ENCODE measurements at regions not wholly inside any gene's neighbourhood (a gene's known extent, or its start where the extent isn't known, plus 50 kb on each side); places are given as distances from the start of the nearest gene placed in this dataset.
"Not testable (repeated sequence)": the region's sequence is repeated elsewhere in the genome, so short reads cannot be mapped to it uniquely, and the experiment has no call there.

DNA sequence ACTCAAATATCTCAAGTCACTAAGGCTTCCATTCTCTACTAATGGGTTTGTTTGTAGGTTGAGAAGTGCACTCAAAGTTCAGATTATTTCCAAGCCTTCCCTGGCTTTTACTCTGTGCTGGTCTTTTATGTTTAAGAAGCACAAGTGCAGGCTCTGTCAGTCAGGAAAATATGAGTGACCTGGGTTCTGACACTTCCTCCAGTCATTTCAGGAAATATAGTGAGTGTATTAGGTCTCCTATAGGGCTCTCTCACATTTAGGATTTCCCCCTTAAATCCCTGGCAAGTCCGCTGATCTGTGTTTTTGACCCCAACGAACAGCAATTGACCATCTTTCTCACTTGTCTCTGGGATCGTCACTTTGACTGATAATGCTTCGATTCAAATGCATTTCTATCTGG is 210.2 kb downstream of the ARPP21 start:
- DNase-seq (ENCODE audit: low spot score), result no peak

GRCh38 chr3:35849963-35850362 is 210.6 kb downstream of the ARPP21 start:
- no peak for DNase-seq (ENCODE audit: low spot score)

DNA sequence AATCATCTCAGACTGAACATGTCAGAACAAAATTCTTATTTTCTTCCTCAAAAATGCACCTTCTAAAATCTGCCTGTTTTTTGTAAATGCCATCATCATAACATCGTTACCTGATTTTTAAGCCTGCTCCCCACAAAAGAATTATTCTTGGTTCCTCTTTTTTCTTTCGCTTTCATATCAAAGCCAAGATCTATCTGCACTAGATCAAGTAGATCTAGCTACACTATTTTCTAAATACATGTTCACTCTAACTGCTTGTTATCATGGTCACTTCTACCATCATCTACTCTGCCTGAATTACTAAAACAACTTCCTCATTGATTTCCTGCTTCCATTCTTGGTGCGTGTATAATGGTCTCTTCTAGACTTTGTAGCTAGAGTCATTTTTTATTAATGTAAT is 217.7 kb downstream of the ARPP21 start:
- DNase-seq (ENCODE audit: low spot score), result no peak

DNA sequence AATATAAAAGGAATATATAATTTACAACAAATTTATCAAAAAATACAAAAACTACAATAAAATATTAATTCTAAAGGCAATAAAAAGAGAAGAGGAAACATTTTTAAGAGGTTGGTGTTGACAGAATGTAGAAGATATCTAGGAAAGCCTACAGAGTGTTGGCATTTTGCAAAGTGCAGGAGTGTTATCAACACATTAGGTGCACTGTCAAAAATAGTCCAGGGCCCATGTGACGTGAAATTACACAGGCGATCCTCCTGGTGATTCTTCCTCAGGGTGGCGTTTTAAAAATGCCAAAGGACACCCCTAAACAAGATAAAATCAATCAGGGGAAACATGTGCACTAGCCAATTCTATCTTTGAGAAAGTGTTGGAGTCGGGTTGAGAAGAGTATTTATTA is 222.7 kb downstream of the ARPP21 start:
- DNase-seq (ENCODE audit: low spot score), result no peak

DNA sequence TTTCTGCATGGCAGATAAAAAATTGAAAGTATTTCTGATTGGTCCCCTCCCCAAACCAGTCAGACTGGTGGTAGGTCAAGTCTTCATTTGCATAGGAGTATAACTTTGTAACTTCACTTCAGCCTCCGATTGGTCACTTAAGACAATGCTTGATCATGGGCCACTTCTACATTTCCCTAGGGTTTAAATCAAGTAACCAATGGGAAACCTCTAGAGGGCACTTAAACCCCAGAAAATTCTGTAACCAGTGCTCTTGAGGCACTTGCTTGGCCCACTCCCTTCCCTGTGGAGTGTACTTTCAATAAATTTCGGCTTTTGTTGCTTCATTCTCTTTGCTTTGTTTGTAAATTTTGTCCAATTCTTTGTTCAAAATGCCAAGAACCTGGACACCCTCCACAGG is 225.5 kb downstream of the ARPP21 start:
- no peak for DNase-seq (ENCODE audit: low spot score)

DNA sequence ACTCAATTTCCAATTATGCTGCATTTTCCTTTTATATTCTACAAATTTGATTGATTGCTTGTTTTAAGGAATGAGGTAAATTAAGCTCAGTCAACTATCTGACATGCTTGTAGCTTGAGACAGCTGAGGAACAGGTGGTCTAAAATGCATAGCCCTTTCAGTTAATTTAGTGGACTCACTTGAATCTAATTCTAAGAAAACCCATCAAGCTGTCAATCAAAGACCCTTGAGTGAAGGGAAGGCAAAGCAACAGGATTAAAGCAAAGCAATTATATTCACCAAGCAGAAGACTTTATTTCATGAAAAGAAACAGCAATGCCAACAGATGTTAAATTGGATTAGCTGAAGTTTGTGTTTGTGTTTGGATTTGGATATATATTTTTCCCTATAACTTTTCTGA is 228.5 kb downstream of the ARPP21 start:
- DNase-seq (ENCODE audit: low spot score), result no peak

- DNase-seq (ENCODE audit: low spot score), result no peak
Observed at GRCh38 chr3:35871009-35871408, 231.7 kb downstream of the ARPP21 start.

GRCh38 chr3:35883929-35884328 is 244.6 kb downstream of the ARPP21 start:
- no peak for DNase-seq (ENCODE audit: low spot score)

- DNase-seq (ENCODE audit: low spot score), result no peak
Observed at GRCh38 chr3:35894735-35895134, 255.4 kb downstream of the ARPP21 start.

GRCh38 chr3:35899245-35899644 is 259.9 kb downstream of the ARPP21 start:
- no peak for DNase-seq (ENCODE audit: low spot score)

DNA sequence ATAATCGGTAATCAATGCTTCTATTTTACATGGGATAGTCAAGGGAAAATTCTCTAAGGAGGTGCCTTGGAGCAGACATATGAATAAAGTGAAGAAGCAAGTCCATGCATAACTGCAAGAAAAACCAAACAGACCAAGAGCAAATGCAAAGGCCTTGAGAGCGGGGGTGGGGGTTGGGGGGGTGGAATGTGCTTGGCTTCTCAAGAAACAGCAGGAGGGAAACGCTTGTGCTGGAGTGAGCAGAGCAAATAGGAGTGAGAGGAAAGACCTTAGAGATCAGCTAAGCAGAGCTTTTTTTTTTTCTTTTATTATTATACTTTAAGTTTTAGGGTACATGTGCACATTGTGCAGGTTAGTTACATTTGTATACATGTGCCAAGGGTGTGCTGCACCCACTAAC is 260.8 kb downstream of the ARPP21 start:
- no peak for DNase-seq (ENCODE audit: low spot score)

DNA sequence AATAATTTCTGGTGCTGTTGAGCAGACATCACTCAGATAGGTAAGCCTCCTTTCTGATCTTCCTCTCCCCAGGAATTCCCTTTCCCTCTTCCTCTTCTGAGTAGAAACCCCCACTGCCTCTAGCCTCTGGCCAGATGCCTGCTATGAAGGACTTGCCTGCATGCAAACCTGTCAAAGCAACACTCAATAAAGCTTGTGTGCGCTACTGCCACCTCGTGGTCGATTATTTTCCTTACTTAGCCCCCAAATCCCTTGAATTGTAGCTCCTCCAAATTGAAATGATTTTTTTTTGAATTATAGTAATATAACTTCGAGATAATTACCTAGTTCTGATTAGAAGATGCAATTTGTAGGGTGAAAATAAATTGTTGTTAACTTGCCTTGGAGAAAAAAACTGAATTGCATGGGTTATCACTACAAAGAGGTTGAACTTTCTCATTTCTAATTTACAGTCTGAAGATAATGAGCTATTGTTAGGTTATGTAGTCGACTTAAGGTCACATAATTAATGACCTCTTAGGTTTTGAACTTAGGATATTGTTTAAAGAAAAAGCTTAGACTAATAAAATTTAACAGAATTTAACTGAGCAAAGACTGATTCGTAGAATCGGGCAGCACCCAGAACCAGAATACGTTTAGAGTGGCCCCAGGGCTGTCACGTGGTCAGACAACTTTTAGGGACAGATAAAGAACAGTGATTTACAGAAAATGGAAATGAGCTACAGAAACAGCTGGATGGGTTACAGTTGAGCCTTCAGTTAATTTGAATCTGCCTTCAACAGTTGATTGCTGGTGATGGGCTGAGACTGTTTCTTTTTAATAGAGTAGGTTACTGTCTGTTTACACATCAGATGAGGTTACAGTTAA is 269.3 kb downstream of the ARPP21 start:
- peak; percentile 60 for DNase-seq (ENCODE audit: low spot score)

GRCh38 chr3:35919160-35919559 is 279.8 kb downstream of the ARPP21 start:
- no peak for DNase-seq (ENCODE audit: low spot score)

DNA sequence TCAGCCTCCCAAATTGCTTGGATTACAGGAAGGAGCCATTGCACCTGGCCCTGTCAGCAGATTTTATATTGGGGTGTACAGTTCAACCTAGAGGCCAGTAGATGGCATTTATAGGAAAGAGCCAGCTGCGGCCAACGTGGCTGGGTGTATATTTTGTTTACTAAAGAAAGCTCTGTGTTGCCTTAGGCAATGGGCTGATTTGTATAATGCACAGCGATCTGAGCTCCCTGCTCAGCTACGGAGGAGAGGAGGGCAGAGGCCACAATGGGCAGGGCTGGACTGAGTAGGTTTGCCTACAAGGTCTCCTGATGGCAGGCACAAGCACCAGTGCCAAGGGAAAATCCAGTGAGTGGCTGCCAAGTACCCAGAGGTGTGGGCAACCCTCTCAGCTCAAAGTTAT is 282.4 kb downstream of the ARPP21 start:
- no peak for DNase-seq (ENCODE audit: low spot score)

DNA sequence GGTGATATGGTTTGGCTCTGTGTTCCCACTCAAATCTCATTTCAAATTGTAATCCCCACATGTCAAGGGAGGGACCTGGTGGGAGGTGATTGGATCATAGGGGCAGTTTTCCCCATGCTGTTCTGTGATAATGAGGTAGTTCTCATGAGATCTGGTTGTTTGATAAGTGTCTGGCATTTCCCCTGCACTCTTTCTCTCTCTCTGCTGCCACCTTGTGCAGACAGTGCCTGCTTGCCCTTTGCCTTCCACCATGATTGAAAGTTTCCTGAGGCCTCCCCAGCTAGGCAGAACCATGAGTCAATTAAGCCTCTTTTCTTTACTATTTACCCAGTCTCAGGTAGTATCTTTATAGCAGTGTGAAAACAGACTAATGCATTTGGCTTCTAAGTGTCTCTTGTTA is 284.7 kb downstream of the ARPP21 start:
- not testable (repeated sequence) for DNase-seq (ENCODE audit: low spot score)

GRCh38 chr3:35927441-35927840 is 288.1 kb downstream of the ARPP21 start:
- DNase-seq (ENCODE audit: low spot score), result no peak

DNA sequence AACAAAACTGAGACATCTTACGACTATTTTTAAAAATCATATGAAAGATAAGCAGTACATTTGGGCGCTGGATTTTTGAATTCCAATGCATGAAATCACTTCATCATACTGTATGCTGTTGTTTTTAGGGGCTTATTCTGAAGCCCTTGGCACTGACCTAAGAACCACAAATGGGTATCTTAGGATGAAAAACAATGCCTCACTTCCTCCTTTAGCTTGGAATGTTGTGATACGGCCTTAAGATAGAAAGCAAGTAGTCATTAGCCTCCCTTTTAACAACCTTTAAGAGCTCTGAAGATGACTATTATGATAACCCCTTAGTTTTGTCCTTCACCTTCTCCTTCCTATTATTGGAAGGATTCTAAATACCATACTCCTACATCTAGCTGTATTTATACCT is 289.8 kb downstream of the ARPP21 start:
- DNase-seq (ENCODE audit: low spot score), result peak; percentile 68

GRCh38 chr3:35931867-35932266 is 292.5 kb downstream of the ARPP21 start:
- peak; percentile 71 for DNase-seq (ENCODE audit: low spot score)

- peak; percentile 91 for DNase-seq (ENCODE audit: low spot score)
Observed at GRCh38 chr3:35932995-35933394, 293.7 kb downstream of the ARPP21 start.

DNA sequence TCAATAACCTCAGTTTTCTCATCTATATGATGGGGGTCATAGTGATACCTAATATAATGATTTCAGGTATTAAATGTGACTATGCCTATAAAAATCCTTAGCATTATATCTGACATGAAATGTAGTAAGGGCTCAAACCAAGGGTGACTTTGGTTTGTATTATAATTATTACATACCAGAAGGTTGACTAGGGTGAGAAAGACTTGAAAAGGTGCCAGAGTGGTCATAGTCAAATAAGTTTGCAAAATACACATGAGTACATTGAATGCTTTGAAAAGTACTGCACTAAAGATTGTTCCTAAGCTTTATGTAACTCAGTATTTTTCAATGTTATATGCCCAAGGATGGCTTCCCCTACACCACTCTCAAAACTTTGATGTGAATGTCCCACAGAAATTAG is 297.2 kb downstream of the ARPP21 start:
- DNase-seq (ENCODE audit: low spot score), result no peak

DNA sequence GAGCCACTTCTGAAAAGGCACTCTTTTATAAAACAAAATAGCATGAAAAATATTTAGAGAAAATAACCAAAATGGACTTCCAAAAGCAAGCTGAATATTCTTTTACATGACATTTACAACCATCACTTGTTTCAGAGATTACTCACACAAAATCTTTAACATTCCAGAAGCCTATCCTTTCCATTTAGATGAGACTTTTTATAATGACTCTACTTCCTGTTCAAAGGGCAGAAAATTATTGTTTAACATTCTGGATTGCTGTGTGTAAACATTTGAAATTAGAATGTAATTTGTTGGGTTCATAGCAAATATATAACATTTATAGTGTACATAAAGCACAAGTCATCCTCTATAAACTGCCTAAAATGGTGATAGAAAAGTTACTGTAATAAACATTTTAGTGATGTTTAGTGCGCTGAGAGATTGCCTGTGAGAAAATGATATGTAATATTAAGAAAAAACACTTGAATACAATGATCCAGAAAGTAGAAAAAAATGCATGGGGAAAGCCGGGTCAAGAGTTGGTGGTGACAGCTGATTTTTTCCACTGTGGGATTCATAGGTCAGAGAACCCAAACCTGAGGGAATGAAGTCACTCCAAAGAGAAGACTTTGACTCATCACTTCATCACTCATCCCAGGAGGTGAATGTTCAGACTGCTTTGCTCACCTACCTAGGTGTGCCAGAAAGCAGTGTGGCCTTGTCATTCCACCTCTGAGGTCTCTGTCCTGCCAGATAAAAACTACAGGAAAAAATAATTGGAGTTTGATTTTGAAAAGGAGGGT is 305.8 kb downstream of the ARPP21 start:
- peak; percentile 56 for DNase-seq (ENCODE audit: low spot score)

DNA sequence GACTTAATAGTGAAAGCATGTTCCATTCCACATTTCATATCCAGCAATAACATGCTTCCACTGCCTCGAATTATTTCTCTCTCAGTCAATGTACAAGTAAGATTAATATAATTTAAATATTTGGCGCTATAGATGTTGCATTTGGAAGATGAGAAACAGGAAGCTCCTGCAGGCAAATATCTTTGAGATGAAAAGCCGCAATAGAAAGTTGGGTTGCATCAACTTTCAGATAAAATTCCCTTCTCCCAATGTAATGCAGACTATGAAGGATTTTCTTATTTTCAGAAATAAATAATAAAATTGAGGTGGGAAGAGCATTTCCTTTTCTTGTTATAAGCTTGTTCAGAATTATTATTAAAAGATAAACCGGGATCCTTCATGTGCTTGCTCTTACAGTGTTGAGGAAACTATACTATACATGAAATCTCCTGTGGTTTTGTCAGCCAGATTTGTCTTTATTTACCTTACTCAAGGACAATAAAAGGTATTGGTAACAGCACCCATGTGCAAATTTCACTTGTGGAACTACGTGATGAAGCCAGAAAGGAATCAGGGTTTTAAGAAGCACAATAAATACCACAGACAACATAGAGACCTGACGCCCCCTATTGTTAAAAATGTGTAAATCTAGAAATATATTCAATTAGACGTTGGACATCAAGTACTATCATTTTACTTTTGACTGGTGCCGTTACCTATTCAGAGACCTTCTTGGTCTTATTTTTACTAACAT is 307.0 kb downstream of the ARPP21 start:
- DNase-seq (ENCODE audit: low spot score), result peak; percentile 42
